A549 (cell line): ENCODE measurements at regions not wholly inside any gene's neighbourhood (a gene's known extent, or its start where the extent isn't known, plus 50 kb on each side); places are given as distances from the start of the nearest gene placed in this dataset.

Source experiments
- ATAC-seq, 2 experiments: fragments of 200-7000 bp in 1 of 2; fragments of >200 bp in 1 of 2; cut with Nextera tagmentation in 1 of 2; cut with Tn5 transposase in 1 of 2; 3 replicates each; pipeline versions ENCODE4 v1.8.0 to v1.9.1; 2018 to 2020; ENCODE audit warnings: mild to moderate bottlenecking in 1 of 2, moderate library complexity in 1 of 2
- CTCF ChIA-PET: fragments of 300-600 bp; sonication (Branson Sonifier 250); formaldehyde crosslinking; extraction: SDS; loops from one replicate; lab custom pipeline; 2021; ENCODE audit warnings: antibody characterized with exemption, inconsistent platforms; lab: Yijun Ruan, JAX
- POLR2A ChIA-PET: fragments of 350-600 bp; formaldehyde crosslinking; extraction: SDS; loops from one replicate; lab custom pipeline; 2021; ENCODE audit warnings: antibody characterized with exemption, inconsistent platforms; lab: Yijun Ruan, JAX
- DNase-seq, 2 experiments: peaks; one replicate each; pipeline versions ENCODE4 v3.0.0 to v3.0.0-alpha.2; 2011 to 2016; ENCODE audit warnings: low read depth in 1 of 2, low spot score in 1 of 2
- FAIRE-seq: peaks from 2 replicates; lab custom pipeline; 2011; peaks lifted over from hg19 to GRCh38; lab: Jason Lieb, UNC
- H3K27ac ChIP-seq, 2 experiments: fragments of >200 bp; sonication (Bioruptor Twin); formaldehyde crosslinking; 3 replicates each; pipeline ENCODE4 v1.5.1; 2016 to 2017
- H3K4me1 ChIP-seq: fragments of >200 bp; sonication (Bioruptor Twin); formaldehyde crosslinking; 3 replicates; pipeline ENCODE4 v1.6.1; 2016
- H3K4me2 ChIP-seq: fragments of >200 bp; sonication (Bioruptor Twin); formaldehyde crosslinking; 3 replicates; pipeline ENCODE4 v1.6.1; 2016
- H3K4me3 ChIP-seq: fragments of >200 bp; sonication (Bioruptor Twin); formaldehyde crosslinking; 3 replicates; pipeline ENCODE4 v1.5.1; 2016
- H3K9me3 ChIP-seq: fragments of >200 bp; sonication (Bioruptor Twin); formaldehyde crosslinking; 3 replicates; pipeline ENCODE4 v1.6.1; 2016
- BCL3 ChIP-seq: fragments of >200 bp; sonication (Bioruptor Twin); formaldehyde crosslinking; IDR thresholded peaks from 3 replicates; pipeline ENCODE4 v1.6.1; 2016
- BHLHE40 ChIP-seq: IDR thresholded peaks from 2 replicates; pipeline ENCODE4 v1.6.1; 2012; ENCODE audit warnings: low read depth, low read length, inconsistent platforms
- CBX2 ChIP-seq: fragments of 200-600 bp; sonication (generic); IDR thresholded peaks from 2 replicates; pipeline ENCODE4 v1.6.1; 2016; ENCODE audit warnings: low read depth, mild to moderate bottlenecking, borderline replicate concordance
- CBX8 ChIP-seq: fragments of 200-600 bp; sonication (generic); IDR thresholded peaks from 2 replicates; pipeline ENCODE4 v1.6.1; 2016
- CEBPB ChIP-seq, 2 experiments: fragments of >200 bp in 1 of 2; sonication (Bioruptor Twin) in 1 of 2; formaldehyde crosslinking in 1 of 2; IDR thresholded peaks; 2 replicates each; pipeline ENCODE4 v1.6.1; 2012 to 2016
- CHD2 ChIP-seq: fragments of 150-350 bp; IDR thresholded peaks from 2 replicates; pipeline ENCODE4 v1.6.1; 2014; ENCODE audit warnings: low read length; ENCODE audit not compliant: partially characterized antibody
- CHD4 ChIP-seq: fragments of 200-600 bp; sonication (generic); IDR thresholded peaks from 2 replicates; pipeline ENCODE4 v1.6.1; 2016; ENCODE audit warnings: antibody characterized with exemption, mild to moderate bottlenecking, borderline replicate concordance
- CTCF ChIP-seq: fragments of >200 bp; sonication (Bioruptor Twin); formaldehyde crosslinking; IDR thresholded peaks from 3 replicates; pipeline ENCODE4 v1.5.1; 2016
- FOSB ChIP-seq: fragments of 250-450 bp; sonication (Bioruptor Pico); IDR thresholded peaks from 2 replicates; pipeline ENCODE4 v1.5.0; 2020; ENCODE audit warnings: mild to moderate bottlenecking, moderate library complexity
- HOXA7 ChIP-seq: fragments of 250-450 bp; sonication (Bioruptor Pico); IDR thresholded peaks from 2 replicates; pipeline ENCODE4 v1.5.0; 2020; ENCODE audit warnings: mild to moderate bottlenecking, moderate library complexity
- KDM1A ChIP-seq: fragments of 200-600 bp; sonication (generic); IDR thresholded peaks from 2 replicates; pipeline ENCODE4 v1.6.1; 2016; ENCODE audit warnings: low read depth, mild to moderate bottlenecking
- MAX ChIP-seq: IDR thresholded peaks from 2 replicates; pipeline ENCODE4 v1.6.1; 2012
- MYC ChIP-seq: IDR thresholded peaks from 2 replicates; pipeline ENCODE4 v1.6.1; 2012; ENCODE audit warnings: mild to moderate bottlenecking, inconsistent platforms, low read length, improper control_type of control experiment, borderline replicate concordance
- PBX3 ChIP-seq: IDR thresholded peaks from 2 replicates; pipeline ENCODE4 v1.6.1; 2012
- POLR2AphosphoS2 ChIP-seq: conservative IDR thresholded peaks from 2 replicates; pipeline ENCODE4 v1.6.1; 2012; ENCODE audit warnings: low read length, improper control_type of control experiment, inconsistent platforms
- RARB ChIP-seq: fragments of 250-450 bp; sonication (Bioruptor Pico); IDR thresholded peaks from 2 replicates; pipeline ENCODE4 v1.8.0; 2021; ENCODE audit warnings: mild to moderate bottlenecking, moderate library complexity
- RCOR1 ChIP-seq: fragments of 150-350 bp; IDR thresholded peaks from 2 replicates; pipeline ENCODE4 v1.6.1; 2014; ENCODE audit warnings: antibody characterized with exemption, low read length, low read depth
- ZSCAN20 ChIP-seq: fragments of 250-450 bp; sonication (Bioruptor Pico); IDR thresholded peaks from 2 replicates; pipeline ENCODE4 v1.8.0; 2022; ENCODE audit warnings: mild to moderate bottlenecking, moderate library complexity
- WGBS: methylation state at CpG from one replicate; pipeline ENCODE4 v1.1.6; 2017; ENCODE audit errors: missing lambda C conversion rate; 5-methylcytosine and 5-hydroxymethylcytosine counted together
- TF ChIP-seq, protein P1 (sequence below): fragments of 150-350 bp; IDR thresholded peaks from 2 replicates; pipeline ENCODE4 v1.6.1; 2014; ENCODE audit warnings: low read depth, mild to moderate bottlenecking, low read length
- TF ChIP-seq, protein P2 (sequence below): IDR thresholded peaks from 2 replicates; pipeline ENCODE4 v1.6.1; 2012; ENCODE audit warnings: low read depth, borderline replicate concordance

- H3K4me2 ChIP-seq = no peak overlapping the region
- no peaks in the 10 kb centered on the region for H3K9me3 ChIP-seq
- no peaks in the 10 kb centered on the region for H3K4me1 ChIP-seq
- ATAC-seq (no peak), DNase-seq (no peak), FAIRE-seq (no peak)
- ChIA-PET POLR2A (no interaction called here), CTCF (interaction anchor here (1.4 kb wide), 1 partner anchor 14 kb away, joined by 3 read pairs; no protein-coding TSS in a partner anchor)
- H3K27ac ChIP-seq = no peak overlapping the region
- TF ChIP-seq BHLHE40 (no peak), FOSB (CRISPR knock-in tag) (no peak), CBX8 (no peak), ZSCAN20 (CRISPR knock-in tag) (no peak), POLR2AphosphoS2 (no peak), CBX2 (no peak), CHD4 (no peak), BCL3 (no peak), HOXA7 (CRISPR knock-in tag) (no peak), CTCF (no peak), KDM1A (no peak), RCOR1 (no peak), PBX3 (no peak), MYC (no peak), CHD2 (no peak), MAX (no peak)
- TF ChIP-seq, protein P1, sequence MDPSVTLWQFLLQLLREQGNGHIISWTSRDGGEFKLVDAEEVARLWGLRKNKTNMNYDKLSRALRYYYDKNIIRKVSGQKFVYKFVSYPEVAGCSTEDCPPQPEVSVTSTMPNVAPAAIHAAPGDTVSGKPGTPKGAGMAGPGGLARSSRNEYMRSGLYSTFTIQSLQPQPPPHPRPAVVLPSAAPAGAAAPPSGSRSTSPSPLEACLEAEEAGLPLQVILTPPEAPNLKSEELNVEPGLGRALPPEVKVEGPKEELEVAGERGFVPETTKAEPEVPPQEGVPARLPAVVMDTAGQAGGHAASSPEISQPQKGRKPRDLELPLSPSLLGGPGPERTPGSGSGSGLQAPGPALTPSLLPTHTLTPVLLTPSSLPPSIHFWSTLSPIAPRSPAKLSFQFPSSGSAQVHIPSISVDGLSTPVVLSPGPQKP = no peak
- no peak overlapping the region for H3K4me3 ChIP-seq
- 0% methylated on average over 2 of the region's 2 CpGs for WGBS
Measured at GRCh38 chr10:84801156-84801555, 472.8 kb downstream of the CCSER2 start.

- no peak overlapping the region for H3K4me2 ChIP-seq
- 15% methylated on average over 3 of the region's 3 CpGs for WGBS
- FAIRE-seq (no peak), DNase-seq (no peak), ATAC-seq (no peak)
- no peaks in the 10 kb centered on the region for H3K9me3 ChIP-seq
- no peak overlapping the region for H3K27ac ChIP-seq
- TF ChIP-seq RARB (CRISPR knock-in tag) (no peak), CEBPB (IDR thresholded peaks at IDR 0.05) (no peak), CTCF (no peak)
- TF ChIP-seq, protein P2, sequence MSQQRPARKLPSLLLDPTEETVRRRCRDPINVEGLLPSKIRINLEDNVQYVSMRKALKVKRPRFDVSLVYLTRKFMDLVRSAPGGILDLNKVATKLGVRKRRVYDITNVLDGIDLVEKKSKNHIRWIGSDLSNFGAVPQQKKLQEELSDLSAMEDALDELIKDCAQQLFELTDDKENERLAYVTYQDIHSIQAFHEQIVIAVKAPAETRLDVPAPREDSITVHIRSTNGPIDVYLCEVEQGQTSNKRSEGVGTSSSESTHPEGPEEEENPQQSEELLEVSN = no peak
- no peak overlapping the region for H3K4me3 ChIP-seq
- ChIA-PET POLR2A (no interaction called here), CTCF (no interaction called here)
- H3K4me1 ChIP-seq = no peaks in the 10 kb centered on the region
Measured at GRCh38 chr10:84801916-84802315, 473.5 kb downstream of the CCSER2 start.
